Breast epithelium (tissue), 4 donors: ENCODE measurements at regions not wholly inside any gene's neighbourhood (a gene's known extent, or its start where the extent isn't known, plus 50 kb on each side); places are given as distances from the start of the nearest gene placed in this dataset.

Experiments used
- DNase-seq, 2 donors: peaks; one replicate each; pipeline ENCODE4 v3.0.0-alpha.2; 2019; ENCODE audit warnings: low spot score in 2 of 2
- H3K27ac ChIP-seq, 2 donors: fragments of 200-600 bp; sonication (generic) in 1 of 2; one replicate each; pipeline ENCODE4 v1.5.1; 2016 to 2019; ENCODE audit warnings: mild to moderate bottlenecking in 1 of 2
- H3K27me3 ChIP-seq, 2 donors: fragments of 200-600 bp; sonication (generic) in 1 of 2; one replicate each; pipeline versions ENCODE4 v1.5.1 to v1.6.0; 2017 to 2019; ENCODE audit warnings: control low read depth in 1 of 2, mild to moderate bottlenecking in 1 of 2
- H3K36me3 ChIP-seq: fragments of 200-600 bp; one replicate; pipeline ENCODE4 v1.5.1; 2019
- H3K4me1 ChIP-seq, 2 donors: fragments of 200-600 bp; sonication (generic); one replicate each; pipeline ENCODE4 v1.5.1; 2016 to 2019; ENCODE audit warnings: control low read depth in 1 of 2
- H3K4me3 ChIP-seq, 3 donors: fragments of 200-600 bp; sonication (generic); 1 replicate in 2 of 3; 2 replicates in 1 of 3; pipeline ENCODE4 v1.5.1; 2016 to 2019; ENCODE audit warnings: mild to moderate bottlenecking in 3 of 3, moderate library complexity in 2 of 3
- H3K9me3 ChIP-seq, 2 donors: fragments of 200-600 bp; sonication (generic) in 1 of 2; one replicate each; pipeline ENCODE4 v1.5.1; 2016 to 2019; ENCODE audit warnings: control low read depth in 1 of 2
- POLR2A ChIP-seq: fragments of 450-650 bp; IDR thresholded peaks from one replicate; pipeline ENCODE4 v1.6.1; 2016; ENCODE audit warnings: antibody characterized with exemption, mild to moderate bottlenecking, moderate library complexity
- POLR2AphosphoS5 ChIP-seq, 3 donors: sonication (generic); formaldehyde crosslinking; IDR thresholded peaks; one replicate each; pipeline ENCODE4 v1.6.1; 2017; ENCODE audit warnings: antibody characterized with exemption in 3 of 3
- intact Hi-C: fragments of 100-400 bp; cut with DNase I; formaldehyde crosslinking; loops from one replicate; pipeline ENCODE4 v1.15.1; 2023; ENCODE audit warnings: low total_unique reads
- TF ChIP-seq, protein P1 (sequence below), 3 donors: fragments of 450-650 bp; IDR thresholded peaks; one replicate each; pipeline ENCODE4 v1.5.1; 2016 to 2017; ENCODE audit warnings: antibody characterized with exemption in 3 of 3, mild to moderate bottlenecking in 3 of 3, moderate library complexity in 3 of 3

DNA sequence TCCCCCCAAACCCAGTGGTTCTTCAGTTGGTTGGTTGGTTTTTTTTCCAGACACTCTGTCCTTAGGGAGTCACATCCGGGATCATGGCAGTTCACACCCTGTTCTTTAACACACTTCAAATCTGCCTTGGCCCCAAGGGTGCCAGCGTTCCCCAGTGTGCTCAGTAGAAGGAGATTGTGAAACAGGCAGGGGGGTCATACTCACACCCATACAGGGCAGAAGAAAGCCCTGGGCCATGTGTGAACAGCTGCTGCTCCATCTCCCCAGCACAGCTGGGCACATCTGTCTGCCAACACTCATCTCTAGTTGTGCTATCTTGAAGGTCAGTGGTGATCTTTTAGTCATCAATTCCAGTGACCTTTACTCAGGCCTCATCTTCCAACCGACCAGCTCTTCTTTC lies 64.4 kb upstream of the FUT8 start:
- no peaks in the 10 kb centered on the region for H3K4me1 ChIP-seq
- H3K4me3 ChIP-seq, result no peak overlapping the region
- no peaks in the 10 kb centered on the region for H3K36me3 ChIP-seq
- H3K9me3 ChIP-seq, result no peaks in the 10 kb centered on the region
- TF ChIP-seq, protein P1, sequence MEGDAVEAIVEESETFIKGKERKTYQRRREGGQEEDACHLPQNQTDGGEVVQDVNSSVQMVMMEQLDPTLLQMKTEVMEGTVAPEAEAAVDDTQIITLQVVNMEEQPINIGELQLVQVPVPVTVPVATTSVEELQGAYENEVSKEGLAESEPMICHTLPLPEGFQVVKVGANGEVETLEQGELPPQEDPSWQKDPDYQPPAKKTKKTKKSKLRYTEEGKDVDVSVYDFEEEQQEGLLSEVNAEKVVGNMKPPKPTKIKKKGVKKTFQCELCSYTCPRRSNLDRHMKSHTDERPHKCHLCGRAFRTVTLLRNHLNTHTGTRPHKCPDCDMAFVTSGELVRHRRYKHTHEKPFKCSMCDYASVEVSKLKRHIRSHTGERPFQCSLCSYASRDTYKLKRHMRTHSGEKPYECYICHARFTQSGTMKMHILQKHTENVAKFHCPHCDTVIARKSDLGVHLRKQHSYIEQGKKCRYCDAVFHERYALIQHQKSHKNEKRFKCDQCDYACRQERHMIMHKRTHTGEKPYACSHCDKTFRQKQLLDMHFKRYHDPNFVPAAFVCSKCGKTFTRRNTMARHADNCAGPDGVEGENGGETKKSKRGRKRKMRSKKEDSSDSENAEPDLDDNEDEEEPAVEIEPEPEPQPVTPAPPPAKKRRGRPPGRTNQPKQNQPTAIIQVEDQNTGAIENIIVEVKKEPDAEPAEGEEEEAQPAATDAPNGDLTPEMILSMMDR (IDR thresholded peaks at IDR 0.05), result no peak
- TF ChIP-seq POLR2A, result no peak
- TF ChIP-seq POLR2AphosphoS5 (IDR thresholded peaks at IDR 0.05), result no peak
- no peak for DNase-seq
- intact Hi-C loops, result no loop called here
- no peaks in the 10 kb centered on the region for H3K27me3 ChIP-seq
- H3K27ac ChIP-seq, result no peak overlapping the region

DNA sequence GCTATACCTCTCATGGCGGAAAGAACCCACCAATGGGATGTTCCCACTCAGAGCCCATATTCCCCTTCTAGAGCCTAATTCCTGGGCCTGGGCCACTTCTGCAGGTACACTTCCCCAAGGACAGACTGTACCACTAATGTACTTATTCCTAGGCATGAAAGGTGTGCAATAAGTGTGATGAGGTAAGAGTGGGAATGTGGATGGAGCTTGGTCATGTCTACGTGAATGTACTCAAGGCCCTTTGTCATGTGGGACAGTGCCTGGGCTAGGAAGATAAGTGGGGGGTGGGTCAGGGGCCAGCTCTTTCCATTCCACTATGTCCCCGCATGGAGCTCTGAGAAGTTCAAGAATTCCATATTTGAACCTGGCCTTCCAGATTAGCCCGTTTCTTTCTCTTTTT lies 63.4 kb upstream of the FUT8 start:
- H3K27ac ChIP-seq, result no peak overlapping the region
- intact Hi-C loops, result no loop called here
- H3K4me1 ChIP-seq, result no peaks in the 10 kb centered on the region
- DNase-seq, result no peak
- no peak overlapping the region for H3K4me3 ChIP-seq
- no peaks in the 10 kb centered on the region for H3K36me3 ChIP-seq
- H3K27me3 ChIP-seq, result no peaks in the 10 kb centered on the region
- TF ChIP-seq POLR2A, result no peak
- no peak for TF ChIP-seq POLR2AphosphoS5 (IDR thresholded peaks at IDR 0.05)
- TF ChIP-seq, protein P1 (IDR thresholded peaks at IDR 0.05), result no peak
- H3K9me3 ChIP-seq, result no peaks in the 10 kb centered on the region

DNA sequence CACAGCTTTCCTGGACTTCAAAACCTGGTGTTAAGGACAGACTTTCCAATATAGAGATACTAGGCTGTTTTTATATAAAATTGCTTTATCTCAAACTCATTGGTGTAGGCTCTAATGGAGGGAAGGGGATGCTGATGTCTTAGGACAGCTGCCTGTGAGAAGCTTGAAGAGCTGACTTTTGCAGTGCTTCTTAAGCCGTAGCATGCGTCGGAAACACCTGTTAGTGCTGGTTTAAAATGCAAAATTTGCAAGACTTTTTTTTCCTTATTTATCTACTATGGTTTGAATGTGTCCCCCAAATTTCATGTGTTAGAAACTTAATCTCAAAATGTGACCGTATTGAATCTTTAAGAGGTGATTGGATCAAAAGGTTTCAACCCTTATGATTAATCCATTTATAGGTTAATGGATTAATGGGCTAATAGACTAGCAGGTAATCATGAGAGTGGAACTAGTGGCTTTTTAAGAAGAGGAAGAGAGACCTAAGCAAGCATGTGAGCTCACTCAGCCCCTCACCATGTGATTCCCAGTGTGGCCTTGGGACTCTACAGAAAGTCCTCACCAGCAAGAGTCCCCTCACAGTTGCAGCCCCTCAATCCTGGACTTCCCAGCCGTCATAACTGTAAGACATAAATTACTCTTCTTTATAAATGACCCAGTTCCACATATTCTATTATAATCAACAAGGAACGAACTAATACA lies 60.9 kb upstream of the FUT8 start:
- no peak for TF ChIP-seq POLR2A
- no peak for DNase-seq
- Histone ChIP-seq H3K4me3 (no peak overlapping the region), H3K27ac (no peak overlapping the region), H3K9me3 (no peaks in the 10 kb centered on the region), H3K36me3 (no peaks in the 10 kb centered on the region), H3K4me1 (no peaks in the 10 kb centered on the region), H3K27me3 (no peaks in the 10 kb centered on the region)
- intact Hi-C loops, result no loop called here

DNA sequence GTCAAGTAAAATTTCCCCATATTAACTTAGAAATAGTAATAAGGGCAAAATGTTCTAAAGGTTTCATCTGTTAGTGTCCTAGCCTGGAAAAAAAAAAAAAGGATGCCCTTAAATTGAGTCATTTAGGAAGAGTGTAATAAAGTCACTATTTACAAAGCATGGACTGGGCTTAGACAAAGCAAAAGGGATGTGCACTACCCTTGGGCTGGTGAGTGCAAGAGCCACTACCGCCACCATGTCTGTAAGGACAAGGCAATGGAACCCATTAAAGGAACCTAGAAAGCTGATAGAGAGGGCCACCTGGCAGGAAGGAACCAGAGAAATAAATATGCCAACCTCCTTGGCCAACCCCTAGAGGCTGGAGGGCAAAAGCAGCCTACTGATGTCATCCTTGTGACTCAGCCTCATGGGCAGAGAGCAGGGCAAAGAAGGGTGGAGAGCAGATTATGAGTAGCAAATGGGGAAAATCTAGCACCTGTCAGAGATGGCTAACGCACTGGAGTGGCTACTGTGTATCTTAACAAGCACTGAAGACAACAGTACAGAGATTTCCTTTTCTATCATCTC lies 59.5 kb upstream of the FUT8 start:
- H3K27me3 ChIP-seq, result no peaks in the 10 kb centered on the region
- H3K4me3 ChIP-seq, result no peak overlapping the region
- no peak for DNase-seq
- no peaks in the 10 kb centered on the region for H3K36me3 ChIP-seq
- intact Hi-C loops, result no loop called here
- TF ChIP-seq POLR2AphosphoS5 (IDR thresholded peaks at IDR 0.05) (no peak), POLR2A (no peak)
- TF ChIP-seq, protein P1 (IDR thresholded peaks at IDR 0.05), result no peak
- no peak overlapping the region for H3K27ac ChIP-seq
- H3K4me1 ChIP-seq, result no peaks in the 10 kb centered on the region
- H3K9me3 ChIP-seq, result no peaks in the 10 kb centered on the region

DNA sequence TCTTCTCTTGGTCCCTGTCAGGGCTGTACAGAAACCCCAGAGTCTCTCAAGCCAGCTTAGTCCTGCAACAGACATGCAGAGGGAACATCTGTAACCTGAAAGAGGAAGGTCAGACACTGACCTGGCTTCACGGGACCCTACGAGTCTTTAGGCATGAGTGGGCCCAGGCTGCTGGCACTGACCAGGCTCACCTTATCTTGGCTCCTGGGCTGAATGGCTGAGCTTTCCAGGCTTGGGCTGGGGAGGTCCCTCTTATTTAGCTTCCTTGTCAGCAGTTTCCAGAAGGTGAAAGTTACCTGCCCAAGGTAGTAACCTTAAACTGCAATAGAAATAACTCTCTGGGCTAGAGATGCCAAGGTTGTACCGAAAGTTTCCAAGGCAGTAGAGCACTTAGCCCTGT lies 58.4 kb upstream of the FUT8 start:
- TF ChIP-seq POLR2AphosphoS5 (IDR thresholded peaks at IDR 0.05) (no peak), POLR2A (no peak)
- TF ChIP-seq, protein P1 (IDR thresholded peaks at IDR 0.05), result no peak
- Histone ChIP-seq H3K27me3 (no peaks in the 10 kb centered on the region), H3K4me1 (no peaks in the 10 kb centered on the region), H3K9me3 (no peaks in the 10 kb centered on the region), H3K4me3 (no peak overlapping the region), H3K27ac (no peak overlapping the region), H3K36me3 (no peaks in the 10 kb centered on the region)
- intact Hi-C loops, result no loop called here
- no peak for DNase-seq
